KMS-11 (cell line): ENCODE measurements at regions not wholly inside any gene's neighbourhood (a gene's known extent, or its start where the extent isn't known, plus 50 kb on each side); places are given as distances from the start of the nearest gene placed in this dataset.

Experiments used
- H2AFZ ChIP-seq: fragments of 200-600 bp; sonication (generic); 2 replicates; pipeline ENCODE4 v1.6.1; 2016; ENCODE audit warnings: antibody characterized with exemption, mixed run types, low read depth
- H3K27ac ChIP-seq: fragments of 200-600 bp; sonication (generic); 2 replicates; pipeline ENCODE4 v1.6.1; 2016; ENCODE audit warnings: mild to moderate bottlenecking, mixed run types
- H3K27me3 ChIP-seq: fragments of 200-600 bp; sonication (generic); 2 replicates; pipeline ENCODE4 v1.6.1; 2017; ENCODE audit warnings: mild to moderate bottlenecking, low read depth, mixed run types, moderate library complexity; ENCODE audit not compliant: insufficient read depth
- H3K36me3 ChIP-seq: fragments of 200-600 bp; sonication (generic); 2 replicates; pipeline ENCODE4 v1.6.1; 2017; ENCODE audit warnings: mild to moderate bottlenecking, mixed run types; ENCODE audit not compliant: insufficient read depth
- H3K4me1 ChIP-seq: fragments of 200-600 bp; sonication (generic); 2 replicates; pipeline ENCODE4 v1.6.1; 2016; ENCODE audit warnings: mild to moderate bottlenecking, low read depth, mixed run types; ENCODE audit not compliant: poor library complexity, severe bottlenecking
- H3K4me2 ChIP-seq: fragments of 200-600 bp; sonication (generic); 2 replicates; pipeline ENCODE4 v1.7.0; 2016; ENCODE audit warnings: mild to moderate bottlenecking, mixed run types
- H3K4me3 ChIP-seq: fragments of 200-600 bp; sonication (generic); IDR thresholded peaks from 2 replicates; pipeline ENCODE4 v1.6.1; 2017; ENCODE audit warnings: low read depth, low read length, mixed read lengths; ENCODE audit not compliant: insufficient read depth
- H3K79me2 ChIP-seq: fragments of 200-600 bp; sonication (generic); 2 replicates; pipeline ENCODE4 v1.6.1; 2016; ENCODE audit warnings: low read depth, mixed run types; ENCODE audit not compliant: insufficient read depth
- H3K9ac ChIP-seq: fragments of 200-600 bp; sonication (generic); 2 replicates; pipeline ENCODE4 v1.6.1; 2016; ENCODE audit warnings: mild to moderate bottlenecking, mixed run types
- H4K20me1 ChIP-seq: fragments of 200-600 bp; sonication (generic); 2 replicates; pipeline ENCODE4 v1.6.1; 2016; ENCODE audit warnings: mild to moderate bottlenecking, mixed run types; ENCODE audit not compliant: insufficient read depth
- TF ChIP-seq, protein P1 (sequence below): fragments of 200-600 bp; sonication (generic); conservative IDR thresholded peaks from 2 replicates; pipeline ENCODE4 v1.6.1; 2017; ENCODE audit warnings: low read depth, mild to moderate bottlenecking, antibody characterized with exemption, low read length, moderate library complexity, mixed read lengths

DNA sequence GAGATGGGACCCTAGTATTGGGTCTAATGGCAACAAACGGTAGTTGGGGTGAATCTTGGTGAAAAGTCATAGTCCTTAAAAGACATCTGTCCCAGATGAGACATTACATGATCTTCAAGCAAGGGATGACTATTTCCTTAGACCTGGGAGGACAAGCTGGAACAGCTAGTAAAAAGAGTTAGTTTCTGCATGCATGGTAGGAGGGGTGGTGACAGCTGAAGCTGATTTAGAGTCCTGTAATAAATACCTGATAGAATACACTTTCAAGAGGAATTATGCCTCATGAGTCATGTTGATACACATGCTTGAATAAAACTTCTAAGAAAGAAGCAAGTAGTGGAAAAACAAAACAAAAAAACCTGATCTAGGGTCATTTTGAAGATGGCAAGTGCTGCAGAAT lies 247.4 kb downstream of the CD109 start:
- no peaks in the 10 kb centered on the region for H3K27me3 ChIP-seq
- TF ChIP-seq, protein P1, sequence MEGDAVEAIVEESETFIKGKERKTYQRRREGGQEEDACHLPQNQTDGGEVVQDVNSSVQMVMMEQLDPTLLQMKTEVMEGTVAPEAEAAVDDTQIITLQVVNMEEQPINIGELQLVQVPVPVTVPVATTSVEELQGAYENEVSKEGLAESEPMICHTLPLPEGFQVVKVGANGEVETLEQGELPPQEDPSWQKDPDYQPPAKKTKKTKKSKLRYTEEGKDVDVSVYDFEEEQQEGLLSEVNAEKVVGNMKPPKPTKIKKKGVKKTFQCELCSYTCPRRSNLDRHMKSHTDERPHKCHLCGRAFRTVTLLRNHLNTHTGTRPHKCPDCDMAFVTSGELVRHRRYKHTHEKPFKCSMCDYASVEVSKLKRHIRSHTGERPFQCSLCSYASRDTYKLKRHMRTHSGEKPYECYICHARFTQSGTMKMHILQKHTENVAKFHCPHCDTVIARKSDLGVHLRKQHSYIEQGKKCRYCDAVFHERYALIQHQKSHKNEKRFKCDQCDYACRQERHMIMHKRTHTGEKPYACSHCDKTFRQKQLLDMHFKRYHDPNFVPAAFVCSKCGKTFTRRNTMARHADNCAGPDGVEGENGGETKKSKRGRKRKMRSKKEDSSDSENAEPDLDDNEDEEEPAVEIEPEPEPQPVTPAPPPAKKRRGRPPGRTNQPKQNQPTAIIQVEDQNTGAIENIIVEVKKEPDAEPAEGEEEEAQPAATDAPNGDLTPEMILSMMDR = no peak

DNA sequence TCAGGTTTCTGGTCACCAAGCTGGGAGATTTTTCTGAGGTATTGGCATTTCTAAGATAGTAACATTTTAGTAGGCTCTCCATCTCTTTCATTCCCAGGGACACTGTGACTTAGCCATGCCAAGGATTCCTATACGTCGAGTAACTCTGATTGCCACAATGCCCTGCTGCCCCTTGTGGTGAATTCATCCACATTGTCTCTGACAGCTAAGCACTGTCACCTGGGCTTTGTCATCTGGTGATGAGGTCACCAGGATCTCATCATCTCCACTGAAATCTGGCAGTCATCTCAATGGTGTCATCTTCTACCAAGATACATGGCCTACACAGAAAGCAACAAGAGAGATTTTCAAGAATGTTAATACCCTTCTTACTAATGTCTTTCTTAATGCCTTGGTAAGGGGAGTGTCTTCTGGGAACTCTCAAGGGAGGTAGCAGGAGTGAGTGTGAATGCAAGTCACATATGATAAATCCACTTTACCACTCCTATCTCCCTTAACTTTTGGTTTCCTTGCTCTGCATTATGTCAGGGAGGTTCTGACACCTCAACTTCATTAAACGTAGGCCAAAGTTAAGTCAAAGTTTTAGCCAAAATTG lies 246.7 kb downstream of the CD109 start:
- no peak overlapping the region for H2AFZ ChIP-seq
- H3K27ac ChIP-seq = no peak overlapping the region
- H4K20me1 ChIP-seq = no peaks in the 10 kb centered on the region
- no peak overlapping the region for H3K4me2 ChIP-seq
- no peaks in the 10 kb centered on the region for H3K36me3 ChIP-seq
- no peaks in the 10 kb centered on the region for H3K4me1 ChIP-seq
- H3K9ac ChIP-seq = no peak overlapping the region
- TF ChIP-seq, protein P1 = no peak
- H3K27me3 ChIP-seq = no peaks in the 10 kb centered on the region
- H3K4me3 ChIP-seq = no peak overlapping the region
- H3K79me2 ChIP-seq = no peaks in the 10 kb centered on the region

More for the DNA sequence above, 247.4 kb downstream of the CD109 start:
- H3K4me2 ChIP-seq = no peak overlapping the region
- H3K27ac ChIP-seq = no peak overlapping the region
- no peaks in the 10 kb centered on the region for H3K36me3 ChIP-seq
- H3K4me3 ChIP-seq = no peak overlapping the region
- no peaks in the 10 kb centered on the region for H3K79me2 ChIP-seq
- H3K4me1 ChIP-seq = no peaks in the 10 kb centered on the region
- no peak overlapping the region for H2AFZ ChIP-seq
- no peaks in the 10 kb centered on the region for H4K20me1 ChIP-seq
- no peak overlapping the region for H3K9ac ChIP-seq

DNA sequence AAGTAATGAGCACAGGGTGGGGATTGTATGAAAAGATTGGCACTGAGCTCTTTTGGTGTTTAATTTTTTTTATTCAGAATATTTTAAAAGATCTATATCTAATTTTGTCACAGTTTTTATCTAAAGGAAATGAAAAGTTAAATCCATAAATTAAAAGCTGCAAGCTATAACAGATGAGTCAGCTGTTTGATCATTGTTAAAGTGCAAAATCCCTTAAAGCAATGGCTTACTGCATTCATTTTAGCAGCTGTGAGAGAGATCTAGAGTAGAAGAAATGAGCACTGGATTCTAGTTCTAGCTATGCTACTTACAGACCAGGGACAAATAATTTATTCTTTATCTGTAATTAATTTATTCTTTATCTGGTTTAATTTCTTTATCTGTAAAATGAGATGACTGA lies 245.9 kb downstream of the CD109 start:
- H3K27me3 ChIP-seq = no peaks in the 10 kb centered on the region
- TF ChIP-seq, protein P1 = no peak
- H3K36me3 ChIP-seq = no peaks in the 10 kb centered on the region
- no peak overlapping the region for H3K4me2 ChIP-seq
- no peaks in the 10 kb centered on the region for H3K4me1 ChIP-seq
- no peak overlapping the region for H3K27ac ChIP-seq
- no peak overlapping the region for H3K4me3 ChIP-seq
- H2AFZ ChIP-seq = no peak overlapping the region
- no peak overlapping the region for H3K9ac ChIP-seq
- H3K79me2 ChIP-seq = no peaks in the 10 kb centered on the region
- H4K20me1 ChIP-seq = no peaks in the 10 kb centered on the region

DNA sequence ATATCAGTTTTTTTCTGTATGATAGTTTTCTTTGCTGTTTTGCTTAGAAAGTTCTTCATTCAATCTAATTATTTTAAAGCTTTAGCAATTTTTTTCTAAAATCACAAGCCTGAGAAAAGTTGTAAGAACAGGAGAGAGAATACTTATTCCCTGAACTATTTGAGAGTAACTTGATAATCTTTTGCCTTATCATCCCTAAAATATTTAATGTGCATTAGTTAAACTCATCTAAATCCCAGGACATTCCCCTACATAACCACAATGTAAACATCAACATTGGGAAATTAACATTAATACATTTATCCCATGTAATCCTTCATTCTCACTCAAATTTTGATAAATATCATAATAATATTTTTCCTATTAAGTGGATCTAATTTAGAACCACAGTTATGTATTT lies 241.8 kb downstream of the CD109 start:
- no peak overlapping the region for H3K9ac ChIP-seq
- TF ChIP-seq, protein P1 = no peak
- H3K4me3 ChIP-seq = no peak overlapping the region

More for the DNA sequence above, 241.8 kb downstream of the CD109 start:
- H3K4me2 ChIP-seq = no peak overlapping the region
- no peaks in the 10 kb centered on the region for H3K36me3 ChIP-seq
- no peaks in the 10 kb centered on the region for H4K20me1 ChIP-seq
- no peaks in the 10 kb centered on the region for H3K79me2 ChIP-seq
- no peak overlapping the region for H3K27ac ChIP-seq
- no peaks in the 10 kb centered on the region for H3K27me3 ChIP-seq
- no peaks in the 10 kb centered on the region for H3K4me1 ChIP-seq
- no peak overlapping the region for H2AFZ ChIP-seq
